GM13977 (cell line): ENCODE measurements at regions not wholly inside any gene's neighbourhood (a gene's known extent, or its start where the extent isn't known, plus 50 kb on each side); places are given as distances from the start of the nearest gene placed in this dataset.

ENCODE experiments used
- DNase-seq: peaks from one replicate; pipeline ENCODE4 v3.0.0; 2012; ENCODE audit warnings: low spot score
- CTCF ChIP-seq: IDR thresholded peaks from 2 replicates; pipeline ENCODE4 v1.5.1; 2012; ENCODE audit warnings: mild to moderate bottlenecking, control low read depth; ENCODE audit not compliant: insufficient read depth; ENCODE audit errors: extremely low read depth, missing control alignments
- in situ Hi-C: fragments of 300-500 bp; cut with MboI; formaldehyde crosslinking; loops from one replicate; pipeline ENCODE4 v1.12.0; 2022; ENCODE audit warnings: low sequenced_read_pairs, low pct_unique_long_range_greater_than_20kb, mixed read lengths, inconsistent platforms; ENCODE audit not compliant: unreplicated experiment

- in situ Hi-C loops: no loop called here
- DNase-seq: no peak
Measured at GRCh38 chr6:125658136-125658535, 91.3 kb upstream of the HEY2 start.

GRCh38 chr6:125658759-125659431 is 90.5 kb upstream of the HEY2 start:
- no peak for TF ChIP-seq CTCF
- in situ Hi-C loops: no loop called here
- DNase-seq: no peak

More at GRCh38 chr6:125658136-125658535, 91.3 kb upstream of the HEY2 start:
- TF ChIP-seq CTCF: no peak

DNA sequence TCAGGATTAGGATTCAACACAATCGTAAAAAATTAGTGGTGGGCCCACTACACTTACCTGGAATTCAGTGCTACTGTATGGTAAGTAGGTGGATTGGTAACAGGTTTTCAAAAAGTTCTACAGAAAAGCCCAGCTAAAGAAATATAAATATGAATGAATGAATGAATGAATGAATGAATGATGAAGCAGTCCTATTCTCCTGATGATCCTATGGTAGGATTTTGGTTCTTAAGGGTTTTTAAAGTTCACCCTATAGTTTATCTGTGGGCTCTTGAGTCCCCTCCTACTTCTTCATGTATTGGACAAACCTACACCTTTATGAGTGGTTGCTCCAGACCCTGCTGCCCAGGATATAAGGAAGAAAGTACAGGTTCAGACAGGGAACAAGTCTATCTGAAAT is 89.5 kb upstream of the HEY2 start:
- DNase-seq: no peak
- no peak for TF ChIP-seq CTCF
- in situ Hi-C loops: no loop called here

- TF ChIP-seq CTCF: no peak
- in situ Hi-C loops: no loop called here
- no peak for DNase-seq
Measured at GRCh38 chr6:125662296-125662695, 87.1 kb upstream of the HEY2 start.

GRCh38 chr6:125665295-125665814 is 84.1 kb upstream of the HEY2 start:
- no peak for DNase-seq
- TF ChIP-seq CTCF: no peak
- in situ Hi-C loops: no loop called here

GRCh38 chr6:125667326-125667725 is 82.1 kb upstream of the HEY2 start:
- TF ChIP-seq CTCF: no peak
- DNase-seq: no peak
- in situ Hi-C loops: no loop called here
